NCI-H1105 treated with DMSO at 0.1 percent for 48 hours (cell line): ENCODE measurements at regions not wholly inside any gene's neighbourhood (a gene's known extent, or its start where the extent isn't known, plus 50 kb on each side); places are given as distances from the start of the nearest gene placed in this dataset.

Source experiments
- DNase-seq: peaks from one replicate; lab custom pipeline; 2025; lab: John Stamatoyannopoulos, UW

- DNase-seq = no peak
Measured at GRCh38 chr4:30314001-30314400, 406.2 kb upstream of the PCDH7 start.

- DNase-seq = no peak
Measured at GRCh38 chr4:30330894-30331652, 389.1 kb upstream of the PCDH7 start.

- no peak for DNase-seq
Measured at GRCh38 chr4:30341731-30342130, 378.4 kb upstream of the PCDH7 start.

GRCh38 chr4:30350288-30350687 is 369.9 kb upstream of the PCDH7 start:
- no peak for DNase-seq

- DNase-seq = no peak
Measured at GRCh38 chr4:30354605-30355004, 365.6 kb upstream of the PCDH7 start.

- DNase-seq = no peak
Measured at GRCh38 chr4:30362436-30362835, 357.7 kb upstream of the PCDH7 start.

GRCh38 chr4:30370105-30370504 is 350.1 kb upstream of the PCDH7 start:
- no peak for DNase-seq

- peak; percentile 61 for DNase-seq
Measured at GRCh38 chr4:30380404-30380998, 339.7 kb upstream of the PCDH7 start.

- DNase-seq = no peak
Measured at GRCh38 chr4:30385650-30386049, 334.5 kb upstream of the PCDH7 start.

GRCh38 chr4:30386266-30386895 is 333.8 kb upstream of the PCDH7 start:
- DNase-seq = no peak

- DNase-seq = no peak
Measured at GRCh38 chr4:30395902-30396301, 324.3 kb upstream of the PCDH7 start.

GRCh38 chr4:30396772-30397475 is 323.2 kb upstream of the PCDH7 start:
- no peak for DNase-seq

GRCh38 chr4:30399476-30399875 is 320.7 kb upstream of the PCDH7 start:
- DNase-seq = no peak

- DNase-seq = no peak
Measured at GRCh38 chr4:30402276-30402675, 317.9 kb upstream of the PCDH7 start.

- DNase-seq = no peak
Measured at GRCh38 chr4:30413915-30414314, 306.3 kb upstream of the PCDH7 start.

- DNase-seq = no peak
Measured at GRCh38 chr4:30416547-30416946, 303.6 kb upstream of the PCDH7 start.

- DNase-seq = no peak
Measured at GRCh38 chr4:30427932-30428331, 292.2 kb upstream of the PCDH7 start.

GRCh38 chr4:30429813-30430761 is 290.1 kb upstream of the PCDH7 start:
- no peak for DNase-seq

- no peak for DNase-seq
Measured at GRCh38 chr4:30434656-30435055, 285.5 kb upstream of the PCDH7 start.

GRCh38 chr4:30436394-30436793 is 283.8 kb upstream of the PCDH7 start:
- DNase-seq = no peak

GRCh38 chr4:30437316-30437715 is 282.9 kb upstream of the PCDH7 start:
- DNase-seq = no peak

GRCh38 chr4:30443289-30443688 is 276.9 kb upstream of the PCDH7 start:
- no peak for DNase-seq
